Endothelial cell of umbilical vein (primary cell): ENCODE measurements at regions not wholly inside any gene's neighbourhood (a gene's known extent, or its start where the extent isn't known, plus 50 kb on each side); places are given as distances from the start of the nearest gene placed in this dataset.

Experiments
- BruUV-seq: library from RNA; stranded (reverse); fragments of 400-500 nt; replicated peaks from 2 replicates; lab custom pipeline; 2021; lab: Mats Ljungman, UMichigan
- CTCF ChIA-PET: fragments of 300-600, 350-600 bp; sonication (Branson Sonifier 250); formaldehyde crosslinking; loops from one replicate; lab custom pipeline; 2021; ENCODE audit warnings: antibody characterized with exemption, inconsistent platforms; lab: Charles Lee
- POLR2A ChIA-PET: fragments of 300-600, 350-600 bp; sonication (Branson Sonifier 250); formaldehyde crosslinking; loops from one replicate; lab custom pipeline; 2021; ENCODE audit warnings: antibody characterized with exemption, inconsistent platforms; lab: Charles Lee
- DNase-seq: peaks from one replicate; pipeline ENCODE4 v3.0.0-alpha.2; 2011; ENCODE audit warnings: low read depth, low spot score
- FAIRE-seq: peaks from 2 replicates; lab custom pipeline; 2011; peaks lifted over from hg19 to GRCh38; lab: Jason Lieb, UNC
- H2AFZ ChIP-seq: 2 replicates; pipeline ENCODE4 v1.6.0; 2012; ENCODE audit warnings: low read depth, low read length, control low read depth, inconsistent platforms
- H3K27ac ChIP-seq: 2 replicates; pipeline ENCODE4 v1.5.1; 2011; ENCODE audit warnings: low read depth, mild to moderate bottlenecking, control low read depth, low read length, moderate library complexity; ENCODE audit not compliant: insufficient read depth
- H3K27me3 ChIP-seq, 2 experiments: 2 replicates each; pipeline versions ENCODE4 v1.6.0 to v1.6.1; 2011; ENCODE audit warnings: low read length in 2 of 2, mixed read lengths in 1 of 2; ENCODE audit not compliant: control insufficient read depth in 2 of 2, insufficient read depth in 2 of 2
- H3K36me3 ChIP-seq, 2 experiments: 2 replicates in 1 of 2; 3 replicates in 1 of 2; pipeline ENCODE4 v1.5.1; 2011; ENCODE audit warnings: low read length in 2 of 2, mild to moderate bottlenecking in 1 of 2, moderate library complexity in 1 of 2; ENCODE audit not compliant: control insufficient read depth in 2 of 2, insufficient read depth in 2 of 2; ENCODE audit errors: extremely low read depth in 1 of 2
- H3K4me1 ChIP-seq: 3 replicates; pipeline ENCODE4 v1.5.1; 2011; ENCODE audit warnings: mild to moderate bottlenecking, low read length; ENCODE audit not compliant: control insufficient read depth, insufficient read depth; ENCODE audit errors: extremely low read depth
- H3K4me2 ChIP-seq: 2 replicates; pipeline ENCODE4 v1.6.1; 2011; ENCODE audit warnings: low read length, control low read depth, mixed read lengths; ENCODE audit not compliant: insufficient read depth
- H3K4me3 ChIP-seq, 3 experiments: fragments of 200-600 bp in 1 of 3; sonication (generic), shearing (Covaris generic) in 1 of 3; replicated peaks in 1 of 3; 2 replicates each; pipeline ENCODE4 v1.5.1; 2011 to 2016; ENCODE audit warnings: control low read depth in 3 of 3, low read length in 3 of 3, mild to moderate bottlenecking in 2 of 3, inconsistent platforms in 1 of 3, low read depth in 1 of 3, moderate library complexity in 1 of 3; ENCODE audit not compliant: insufficient read depth in 1 of 3
- H3K79me2 ChIP-seq: 2 replicates; pipeline ENCODE4 v1.6.0; 2012; ENCODE audit warnings: low read length, inconsistent platforms; ENCODE audit not compliant: control insufficient read depth, insufficient read depth
- H3K9ac ChIP-seq: replicated peaks from 2 replicates; pipeline ENCODE3; 2011; ENCODE audit warnings: low read length, control low read depth; ENCODE audit not compliant: insufficient read depth; ENCODE audit errors: extremely low read depth
- H3K9me1 ChIP-seq: replicated peaks from 3 replicates; pipeline ENCODE4 v1.6.0; 2011; ENCODE audit warnings: mild to moderate bottlenecking, low read length; ENCODE audit not compliant: control insufficient read depth, insufficient read depth; ENCODE audit errors: extremely low read depth
- H3K9me3 ChIP-seq: replicated peaks from 2 replicates; pipeline ENCODE4 v1.5.1; 2012; ENCODE audit warnings: low read length, inconsistent platforms; ENCODE audit not compliant: control insufficient read depth, insufficient read depth
- H4K20me1 ChIP-seq: replicated peaks from 2 replicates; pipeline ENCODE3; 2011; ENCODE audit warnings: mild to moderate bottlenecking, low read length; ENCODE audit not compliant: control insufficient read depth, insufficient read depth; ENCODE audit errors: extremely low read depth
- CTCF ChIP-seq, 2 donors: IDR thresholded peaks; 1 replicate in 1 of 2; 2 replicates in 1 of 2; pipeline ENCODE4 v1.5.1; 2011; ENCODE audit warnings: low read length in 2 of 2, mild to moderate bottlenecking in 2 of 2, moderate library complexity in 2 of 2, control low read depth in 1 of 2, inconsistent platforms in 1 of 2, low read depth in 1 of 2; ENCODE audit not compliant: insufficient read depth in 1 of 2; ENCODE audit errors: extremely low read depth in 1 of 2
- EZH2 ChIP-seq: IDR thresholded peaks from 2 replicates; pipeline ENCODE4 v1.6.1; 2012; ENCODE audit warnings: borderline replicate concordance, low read depth, mild to moderate bottlenecking, moderate library complexity, low read length, inconsistent platforms; ENCODE audit not compliant: severe bottlenecking
- FOS ChIP-seq: IDR thresholded peaks from 2 replicates; pipeline ENCODE4 v1.6.1; 2011; ENCODE audit warnings: mild to moderate bottlenecking, low read length, moderate library complexity, borderline replicate concordance; ENCODE audit not compliant: insufficient read depth
- GATA2 ChIP-seq: IDR thresholded peaks from 2 replicates; pipeline ENCODE4 v1.7.0; 2011; ENCODE audit warnings: low read depth, mild to moderate bottlenecking, moderate library complexity, mixed read lengths, low read length; ENCODE audit not compliant: insufficient read length, insufficient read depth
- JUN ChIP-seq: IDR thresholded peaks from 2 replicates; pipeline ENCODE4 v1.6.1; 2011; ENCODE audit warnings: borderline replicate concordance, low read depth; ENCODE audit not compliant: insufficient read length, insufficient read depth
- MAX ChIP-seq: IDR thresholded peaks from 2 replicates; pipeline ENCODE4 v1.6.1; 2011; ENCODE audit not compliant: insufficient read depth, insufficient read length
- MYC ChIP-seq: IDR thresholded peaks from one replicate; pipeline ENCODE4 v1.6.1; 2011; ENCODE audit warnings: mild to moderate bottlenecking, low read depth, low read length
- POLR2A ChIP-seq: IDR thresholded peaks from 2 replicates; pipeline ENCODE4 v1.6.1; 2012; ENCODE audit warnings: low read depth, mild to moderate bottlenecking, control low read depth, low read length
- POLR2AphosphoS5 ChIP-seq: IDR thresholded peaks from 2 replicates; pipeline ENCODE4 v1.6.1; 2012; ENCODE audit warnings: low read depth, mild to moderate bottlenecking, control low read depth, low read length, moderate library complexity; ENCODE audit not compliant: insufficient read depth
- dilution Hi-C: fragments of 300-500 bp; cut with MboI; formaldehyde crosslinking; loops from one replicate; pipeline ENCODE4 v1.15.0; 2019; ENCODE audit warnings: low sequenced_read_pairs; ENCODE audit not compliant: extremely low pct_ligation_motif_present
- intact Hi-C: fragments of 100-400 bp; cut with micrococcal nuclease; formaldehyde crosslinking; loops from one replicate; pipeline ENCODE4 v1.10.0; 2022

- BruUV-seq, result no TSS peak
- dilution Hi-C loops (no loop called here), intact Hi-C loops (no loop called here)
- H3K36me3 ChIP-seq, result no peaks in the 10 kb centered on the region
- TF ChIP-seq CTCF (IDR thresholded peaks at IDR 0.05; ENCODE audit: extremely low read depth in 1 of 2, insufficient read depth in 1 of 2, low read depth in 1 of 2, low read length in 2 of 2), result no peak
- no peak for TF ChIP-seq JUN
- no peak for TF ChIP-seq FOS
- no peak for TF ChIP-seq POLR2AphosphoS5
- no peak for TF ChIP-seq POLR2A
- TF ChIP-seq GATA2, result no peak
- no peak for TF ChIP-seq MYC
- no peak for TF ChIP-seq EZH2
- no peak for TF ChIP-seq MAX
- DNase-seq, result no peak
- H3K4me2 ChIP-seq, result no peak overlapping the region
- no peak overlapping the region for H3K27ac ChIP-seq
- H3K79me2 ChIP-seq, result no peaks in the 10 kb centered on the region
- POLR2A ChIA-PET, result no interaction called here
- no peak for FAIRE-seq
- no peaks in the 10 kb centered on the region for H4K20me1 ChIP-seq
- CTCF ChIA-PET, result interaction anchor here (1.1 kb wide), 1 partner anchor 10 kb away, joined by 4 read pairs; no protein-coding TSS in a partner anchor
- H3K4me3 ChIP-seq, result no peak overlapping the region
- no peak overlapping the region for H2AFZ ChIP-seq
- H3K4me1 ChIP-seq, result no peaks in the 10 kb centered on the region
- H3K9me3 ChIP-seq, result no peaks in the 10 kb centered on the region
- H3K9me1 ChIP-seq, result no peaks in the 10 kb centered on the region
- H3K27me3 ChIP-seq, result no peaks in the 10 kb centered on the region
- H3K9ac ChIP-seq, result no peak overlapping the region
Observed at GRCh38 chr13:89940383-89940782, 1407.1 kb upstream of the MIR17HG start.
